Prostate gland (tissue), 2 donors: ENCODE measurements at regions not wholly inside any gene's neighbourhood (a gene's known extent, or its start where the extent isn't known, plus 50 kb on each side); places are given as distances from the start of the nearest gene placed in this dataset.
A peak's percentile ranks its signal among the peaks of the same experiment; 100 is the strongest.

Experiments used
- CTCF ChIP-seq, 4 experiments: fragments of 200-600 bp in 2 of 4; fragments of 450-650 bp in 2 of 4; sonication (generic) in 2 of 4; IDR thresholded peaks; 1 replicate in 3 of 4; 2 replicates in 1 of 4; pipeline ENCODE4 v1.5.1; 2016 to 2019; ENCODE audit warnings: antibody characterized with exemption in 4 of 4, mild to moderate bottlenecking in 2 of 4, moderate library complexity in 2 of 4
- POLR2AphosphoS5 ChIP-seq: sonication (generic); formaldehyde crosslinking; IDR thresholded peaks from one replicate; pipeline ENCODE4 v1.6.1; 2017; ENCODE audit warnings: antibody characterized with exemption

- peak; percentile 45 for TF ChIP-seq POLR2AphosphoS5
- TF ChIP-seq CTCF (IDR thresholded peaks at IDR 0.05) = no peak
These were observed 117.9 kb upstream of the OSR1 start for GRCh38 chr2:19476327-19476726.
